ENCODE measurements at regions not wholly inside any gene's neighbourhood (a gene's known extent, or its start where the extent isn't known, plus 50 kb on each side); places are given as distances from the start of the nearest gene placed in this dataset.

GRCh38 chr6:27624694-27625262 lies 151.9 kb upstream of the ZNF184 start:
- no peak for TF ChIP-seq CTCF (conservative IDR thresholded peaks at IDR 0.05 in 1 of 2, IDR thresholded peaks at IDR 0.05 in 1 of 2; ENCODE audit: low read depth in 1 of 2, low read length in 2 of 2)
- no peak for TF ChIP-seq EZH2 (IDR thresholded peaks at IDR 0.05; ENCODE audit: low read length, missing control alignments)
